ENCODE measurements at regions not wholly inside any gene's neighbourhood (a gene's known extent, or its start where the extent isn't known, plus 50 kb on each side); places are given as distances from the start of the nearest gene placed in this dataset.

- no peak for DNase-seq (ENCODE audit: low read depth)
- no peak overlapping the region for H3K4me3 ChIP-seq (ENCODE audit: low read depth, low read length)
- TF ChIP-seq MYC (IDR thresholded peaks at IDR 0.05; ENCODE audit: low read depth, low read length), result no peak
- TF ChIP-seq, protein P1, sequence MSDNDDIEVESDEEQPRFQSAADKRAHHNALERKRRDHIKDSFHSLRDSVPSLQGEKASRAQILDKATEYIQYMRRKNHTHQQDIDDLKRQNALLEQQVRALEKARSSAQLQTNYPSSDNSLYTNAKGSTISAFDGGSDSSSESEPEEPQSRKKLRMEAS (IDR thresholded peaks at IDR 0.05; ENCODE audit: low read depth, low read length), result no peak
- TF ChIP-seq POLR2A (IDR thresholded peaks at IDR 0.05; ENCODE audit: extremely low read depth, insufficient read length), result no peak
- no peak for TF ChIP-seq CTCF (IDR thresholded peaks at IDR 0.05; ENCODE audit: low read depth, low read length)
Observed at GRCh38 chr6:2432292-2432691, 186.9 kb upstream of the GMDS start.

- no peak for DNase-seq (ENCODE audit: low read depth)
- H3K4me3 ChIP-seq (ENCODE audit: low read depth, low read length), result no peak overlapping the region
- no peak for TF ChIP-seq POLR2A (IDR thresholded peaks at IDR 0.05; ENCODE audit: extremely low read depth, insufficient read length)
- no peak for TF ChIP-seq MYC (IDR thresholded peaks at IDR 0.05; ENCODE audit: low read depth, low read length)
- TF ChIP-seq CTCF (IDR thresholded peaks at IDR 0.05; ENCODE audit: low read depth, low read length), result no peak
- TF ChIP-seq, protein P1 (IDR thresholded peaks at IDR 0.05; ENCODE audit: low read depth, low read length), result no peak
Observed at GRCh38 chr6:2430612-2431011, 185.2 kb upstream of the GMDS start.

DNA sequence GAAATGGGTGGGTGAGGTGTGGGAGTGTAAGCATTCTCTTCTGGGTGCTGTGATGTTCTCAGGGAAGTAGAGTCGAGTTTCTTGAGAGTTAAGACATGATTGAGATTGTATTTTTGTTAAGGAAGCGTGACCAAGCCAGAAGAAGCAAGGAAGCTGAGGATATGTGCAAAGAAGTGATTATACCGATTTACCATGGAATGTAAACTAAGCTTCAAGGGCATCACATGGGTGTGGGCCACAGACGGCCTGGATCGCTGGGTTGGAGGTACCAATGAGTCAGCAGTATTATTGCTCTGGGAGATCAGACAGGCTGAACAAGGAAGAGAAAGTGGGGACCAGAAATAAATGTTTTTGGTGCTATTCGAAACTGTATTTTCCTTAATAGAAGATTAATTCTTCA, 184.1 kb upstream of the GMDS start:
- no peak for DNase-seq (ENCODE audit: low read depth)
- H3K4me3 ChIP-seq (ENCODE audit: low read depth, low read length), result no peak overlapping the region
- TF ChIP-seq, protein P1 (IDR thresholded peaks at IDR 0.05; ENCODE audit: low read depth, low read length), result no peak
- TF ChIP-seq POLR2A (IDR thresholded peaks at IDR 0.05; ENCODE audit: extremely low read depth, insufficient read length) (no peak), MYC (IDR thresholded peaks at IDR 0.05; ENCODE audit: low read depth, low read length) (no peak), CTCF (IDR thresholded peaks at IDR 0.05; ENCODE audit: low read depth, low read length) (no peak)

- TF ChIP-seq POLR2A (IDR thresholded peaks at IDR 0.05; ENCODE audit: extremely low read depth, insufficient read length) (no peak), CTCF (IDR thresholded peaks at IDR 0.05; ENCODE audit: low read depth, low read length) (no peak), MYC (IDR thresholded peaks at IDR 0.05; ENCODE audit: low read depth, low read length) (no peak)
- TF ChIP-seq, protein P1 (IDR thresholded peaks at IDR 0.05; ENCODE audit: low read depth, low read length), result no peak
- no peak for DNase-seq (ENCODE audit: low read depth)
- H3K4me3 ChIP-seq (ENCODE audit: low read depth, low read length), result no peak overlapping the region
Observed at GRCh38 chr6:2429032-2429431, 183.6 kb upstream of the GMDS start.

- no peak for DNase-seq (ENCODE audit: low read depth)
- no peak overlapping the region for H3K4me3 ChIP-seq (ENCODE audit: low read depth, low read length)
- TF ChIP-seq POLR2A (IDR thresholded peaks at IDR 0.05; ENCODE audit: extremely low read depth, insufficient read length) (no peak), CTCF (IDR thresholded peaks at IDR 0.05; ENCODE audit: low read depth, low read length) (no peak), MYC (IDR thresholded peaks at IDR 0.05; ENCODE audit: low read depth, low read length) (no peak)
- TF ChIP-seq, protein P1 (IDR thresholded peaks at IDR 0.05; ENCODE audit: low read depth, low read length), result no peak
Observed at GRCh38 chr6:2426561-2427340, 181.3 kb upstream of the GMDS start.

Data from NB4 (cell line).